ENCODE measurements at regions not wholly inside any gene's neighbourhood (a gene's known extent, or its start where the extent isn't known, plus 50 kb on each side); places are given as distances from the start of the nearest gene placed in this dataset.

GRCh38 chr20:33914919-33915318, 78.8 kb upstream of the RALY start:
- ChIA-PET POLR2A (interaction anchor here (0.6 kb wide), 1 partner anchor 1008 kb away, joined by 4 read pairs; no protein-coding TSS in a partner anchor), CTCF (interaction anchor here (0.5 to 2.3 kb wide), 9 partner anchors 12 to 155 kb away, joined by 3 to 7 read pairs (median 4); no protein-coding TSS in a partner anchor)
- DNase-seq (ENCODE audit: low read depth): no peak
- Histone ChIP-seq H3K4me3 (ENCODE audit: low read depth, low read length) (no peak overlapping the region), H3K36me3 (ENCODE audit: control insufficient read depth, insufficient read depth, low read length) (no peaks in the 10 kb centered on the region), H3K27me3 (ENCODE audit: control insufficient read depth, insufficient read depth, low read length) (no peaks in the 10 kb centered on the region)
- no peak for TF ChIP-seq CTCF (IDR thresholded peaks at IDR 0.05; ENCODE audit: insufficient read depth, low read depth, low read length)

GRCh38 chr20:33915726-33916331, 77.9 kb upstream of the RALY start:
- TF ChIP-seq CTCF (IDR thresholded peaks at IDR 0.05; ENCODE audit: insufficient read depth, low read depth, low read length): peak; percentile 58
- POLR2A ChIA-PET: no interaction called here
- H3K4me3 ChIP-seq (ENCODE audit: low read depth, low read length): no peak overlapping the region
- H3K36me3 ChIP-seq (ENCODE audit: control insufficient read depth, insufficient read depth, low read length): no peaks in the 10 kb centered on the region
- CTCF ChIA-PET: interaction anchor here (1.1 to 2.3 kb wide), 4 partner anchors 12 to 22 kb away, joined by 3 to 7 read pairs (median 5); no protein-coding TSS in a partner anchor
- no peak for DNase-seq (ENCODE audit: low read depth)
- peaks cover 2% of the 10 kb centered on the region; the same call in 1 of the 2 replicates for H3K27me3 ChIP-seq (ENCODE audit: control insufficient read depth, insufficient read depth, low read length)

- ChIA-PET POLR2A (no interaction called here), CTCF (interaction anchor here (1.4 to 1.7 kb wide), 2 partner anchors 11 to 17 kb away, joined by 4 to 7 read pairs; no protein-coding TSS in a partner anchor)
- DNase-seq (ENCODE audit: low read depth): no peak
- TF ChIP-seq CTCF (IDR thresholded peaks at IDR 0.05; ENCODE audit: insufficient read depth, low read depth, low read length): no peak
- Histone ChIP-seq H3K27me3 (ENCODE audit: control insufficient read depth, insufficient read depth, low read length) (peaks cover 2% of the 10 kb centered on the region; the same call in 1 of the 2 replicates), H3K4me3 (ENCODE audit: low read depth, low read length) (no peak overlapping the region), H3K36me3 (ENCODE audit: control insufficient read depth, insufficient read depth, low read length) (no peaks in the 10 kb centered on the region)
Measured at GRCh38 chr20:33916768-33917167, 76.9 kb upstream of the RALY start.

DNA sequence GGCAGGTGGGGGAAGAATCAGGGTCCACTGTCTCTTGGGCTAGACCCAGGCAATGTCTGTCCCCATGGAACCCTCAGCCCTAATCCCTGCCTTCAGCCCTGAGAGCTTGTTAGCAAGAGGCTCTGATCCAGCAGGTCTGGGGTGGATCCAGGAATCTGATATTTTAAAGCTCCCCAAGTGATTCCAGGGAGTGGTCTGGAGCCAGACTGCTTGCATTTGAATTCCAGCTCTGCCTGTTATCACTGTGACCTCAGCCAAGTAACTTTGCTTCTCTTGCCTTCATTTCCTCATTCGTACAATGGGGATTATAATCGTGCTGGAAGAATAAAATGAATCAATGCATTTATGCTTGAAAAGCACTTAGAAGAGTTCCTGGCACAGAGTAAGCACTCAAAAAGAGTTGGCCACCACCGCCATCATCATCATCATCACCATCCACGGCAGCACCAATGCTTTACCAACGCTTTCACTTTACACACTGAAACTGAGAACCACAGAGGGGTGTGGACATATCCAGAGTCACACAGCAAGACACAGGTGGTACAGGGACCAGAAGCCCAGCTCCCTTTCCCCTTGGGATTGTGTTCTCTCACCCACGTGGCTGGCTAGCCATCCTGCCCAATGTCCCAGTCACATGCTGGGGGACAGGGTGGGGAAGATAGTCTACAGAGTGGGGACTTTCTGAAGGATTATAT, 75.7 kb upstream of the RALY start:
- no peak for TF ChIP-seq CTCF (IDR thresholded peaks at IDR 0.05; ENCODE audit: insufficient read depth, low read depth, low read length)
- Histone ChIP-seq H3K27me3 (ENCODE audit: control insufficient read depth, insufficient read depth, low read length) (peaks cover 2% of the 10 kb centered on the region; the same call in 1 of the 2 replicates), H3K4me3 (ENCODE audit: low read depth, low read length) (no peak overlapping the region), H3K36me3 (ENCODE audit: control insufficient read depth, insufficient read depth, low read length) (no peaks in the 10 kb centered on the region)
- CTCF ChIA-PET: no interaction called here
- POLR2A ChIA-PET: no interaction called here
- no peak for DNase-seq (ENCODE audit: low read depth)

DNA sequence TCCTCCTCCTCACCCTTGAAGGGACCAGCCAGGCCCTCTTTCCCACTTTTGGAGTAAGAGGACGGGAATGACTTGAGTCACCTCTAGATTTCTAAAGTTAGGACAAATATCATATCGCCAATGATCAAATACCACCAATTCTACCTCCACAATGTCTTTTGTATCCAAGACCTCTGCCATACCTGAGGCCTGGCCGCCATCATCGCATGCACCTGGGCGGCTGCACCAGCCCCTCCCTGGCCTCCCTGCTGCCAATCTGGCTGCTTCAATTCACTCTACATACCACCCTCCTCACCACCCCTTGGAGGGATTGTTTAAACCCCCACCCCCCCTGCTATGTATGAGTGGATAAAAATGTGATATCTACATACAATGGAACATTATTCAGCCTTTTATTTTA, 75.0 kb upstream of the RALY start:
- TF ChIP-seq CTCF (IDR thresholded peaks at IDR 0.05; ENCODE audit: insufficient read depth, low read depth, low read length): no peak
- Histone ChIP-seq H3K27me3 (ENCODE audit: control insufficient read depth, insufficient read depth, low read length) (peaks cover 2% of the 10 kb centered on the region; the same call in 1 of the 2 replicates), H3K4me3 (ENCODE audit: low read depth, low read length) (no peak overlapping the region), H3K36me3 (ENCODE audit: control insufficient read depth, insufficient read depth, low read length) (no peaks in the 10 kb centered on the region)
- ChIA-PET POLR2A (no interaction called here), CTCF (interaction anchor here (1.0 kb wide), 1 partner anchor 56 kb away, joined by 3 read pairs; no protein-coding TSS in a partner anchor)
- no peak for DNase-seq (ENCODE audit: low read depth)
